Neural cell (in vitro differentiated cells): ENCODE measurements at regions not wholly inside any gene's neighbourhood (a gene's known extent, or its start where the extent isn't known, plus 50 kb on each side); places are given as distances from the start of the nearest gene placed in this dataset.

ENCODE experiments used
- H2AFZ ChIP-seq: fragments of 200-600, 300-800 bp; sonication (generic), shearing (Covaris generic); 2 replicates; pipeline ENCODE4 v1.6.0; 2014; ENCODE audit warnings: low read depth, mild to moderate bottlenecking, antibody characterized with exemption, low read length, moderate library complexity
- H3F3A ChIP-seq: fragments of 200-600 bp; shearing (Covaris generic); 2 replicates; pipeline ENCODE4 v1.6.1; 2016; ENCODE audit warnings: mild to moderate bottlenecking, moderate library complexity, mixed read lengths, antibody characterized with exemption, low read length; ENCODE audit not compliant: insufficient read depth, poor library complexity, severe bottlenecking
- H3K27ac ChIP-seq: fragments of 200-600, 300-800 bp; sonication (generic), shearing (Covaris generic); 2 replicates; pipeline ENCODE4 v1.5.1; 2014; ENCODE audit warnings: mild to moderate bottlenecking, low read length, moderate library complexity
- H3K27me3 ChIP-seq: fragments of 300-800, 200-600 bp; sonication (generic), shearing (Covaris generic); 2 replicates; pipeline ENCODE4 v1.6.0; 2014; ENCODE audit warnings: mild to moderate bottlenecking, low read depth, low read length, moderate library complexity; ENCODE audit not compliant: insufficient read depth
- H3K36me3 ChIP-seq: fragments of 300-800, 200-600 bp; sonication (generic), shearing (Covaris generic); 2 replicates; pipeline ENCODE4 v1.5.1; 2014; ENCODE audit warnings: mild to moderate bottlenecking, antibody characterized with exemption, low read length, moderate library complexity; ENCODE audit not compliant: insufficient read depth
- H3K4me2 ChIP-seq: fragments of 300-800, 200-600 bp; sonication (generic), shearing (Covaris generic); 2 replicates; pipeline ENCODE4 v1.6.0; 2014; ENCODE audit warnings: mild to moderate bottlenecking, low read length
- H3K4me3 ChIP-seq: fragments of 300-800, 200-600 bp; sonication (generic), shearing (Covaris generic); 2 replicates; pipeline ENCODE4 v1.5.1; 2014; ENCODE audit warnings: mild to moderate bottlenecking, low read length, moderate library complexity
- H3K79me2 ChIP-seq: fragments of 200-600 bp; shearing (Covaris generic); replicated peaks from 2 replicates; pipeline ENCODE4 v1.6.0; 2014; ENCODE audit warnings: mild to moderate bottlenecking, low read length, moderate library complexity; ENCODE audit not compliant: insufficient read depth
- H3K9ac ChIP-seq: fragments of 300-800, 200-600 bp; sonication (generic), shearing (Covaris generic); 2 replicates; pipeline ENCODE4 v1.6.1; 2016; ENCODE audit warnings: mild to moderate bottlenecking, low read length, mixed read lengths
- H3K9me2 ChIP-seq: fragments of 200-600 bp; shearing (Covaris generic); 2 replicates; pipeline ENCODE4 v1.6.1; 2016; ENCODE audit warnings: mild to moderate bottlenecking, low read length, mixed read lengths; ENCODE audit not compliant: insufficient read depth
- H3K9me3 ChIP-seq: fragments of 200-600, 300-800 bp; sonication (generic), shearing (Covaris generic); 2 replicates; pipeline ENCODE4 v1.6.1; 2016; ENCODE audit warnings: mild to moderate bottlenecking, mixed run types, low read length, moderate library complexity, mixed read lengths
- H4K20me1 ChIP-seq: fragments of 200-600 bp; shearing (Covaris generic); 2 replicates; pipeline ENCODE4 v1.6.1; 2016; ENCODE audit warnings: mild to moderate bottlenecking, mixed run types; ENCODE audit not compliant: insufficient read depth
- EP300 ChIP-seq: fragments of 450-650 bp; conservative IDR thresholded peaks from 2 replicates; pipeline ENCODE4 v1.6.1; 2014; ENCODE audit warnings: antibody characterized with exemption, mild to moderate bottlenecking, moderate library complexity; ENCODE audit not compliant: poor library complexity, severe bottlenecking
- EZH2 ChIP-seq: fragments of 200-600, 300-800 bp; shearing (Covaris generic), sonication (generic); IDR thresholded peaks from 2 replicates; pipeline ENCODE4 v1.6.1; 2014; ENCODE audit warnings: antibody characterized with exemption, low read length, borderline replicate concordance, mild to moderate bottlenecking; ENCODE audit not compliant: insufficient read depth, poor library complexity, severe bottlenecking
- MXI1 ChIP-seq: fragments of 450-650 bp; conservative IDR thresholded peaks from 2 replicates; pipeline ENCODE4 v1.6.1; 2014; ENCODE audit warnings: antibody characterized with exemption, mild to moderate bottlenecking; ENCODE audit not compliant: poor library complexity, severe bottlenecking
- POLR2AphosphoS5 ChIP-seq: IDR thresholded peaks from 2 replicates; pipeline ENCODE4 v1.6.1; 2012
- RAD21 ChIP-seq: fragments of 450-650 bp; conservative IDR thresholded peaks from 2 replicates; pipeline ENCODE4 v1.6.1; 2014; ENCODE audit warnings: antibody characterized with exemption, mild to moderate bottlenecking, moderate library complexity
- SMC3 ChIP-seq: fragments of 450-650 bp; conservative IDR thresholded peaks from 2 replicates; pipeline ENCODE4 v1.6.1; 2014; ENCODE audit warnings: antibody characterized with exemption, mild to moderate bottlenecking, moderate library complexity; ENCODE audit not compliant: poor library complexity
- TAF1 ChIP-seq: IDR thresholded peaks from 2 replicates; pipeline ENCODE4 v1.6.1; 2012; ENCODE audit warnings: low read depth
- TF ChIP-seq, protein P1 (sequence below): IDR thresholded peaks from 2 replicates; pipeline ENCODE4 v1.6.1; 2012; ENCODE audit warnings: borderline replicate concordance
- TF ChIP-seq, protein P2 (sequence below): fragments of 450-650 bp; IDR thresholded peaks from 2 replicates; pipeline ENCODE4 v1.5.1; 2014; ENCODE audit warnings: antibody characterized with exemption, mild to moderate bottlenecking, moderate library complexity; ENCODE audit not compliant: poor library complexity, severe bottlenecking

DNA sequence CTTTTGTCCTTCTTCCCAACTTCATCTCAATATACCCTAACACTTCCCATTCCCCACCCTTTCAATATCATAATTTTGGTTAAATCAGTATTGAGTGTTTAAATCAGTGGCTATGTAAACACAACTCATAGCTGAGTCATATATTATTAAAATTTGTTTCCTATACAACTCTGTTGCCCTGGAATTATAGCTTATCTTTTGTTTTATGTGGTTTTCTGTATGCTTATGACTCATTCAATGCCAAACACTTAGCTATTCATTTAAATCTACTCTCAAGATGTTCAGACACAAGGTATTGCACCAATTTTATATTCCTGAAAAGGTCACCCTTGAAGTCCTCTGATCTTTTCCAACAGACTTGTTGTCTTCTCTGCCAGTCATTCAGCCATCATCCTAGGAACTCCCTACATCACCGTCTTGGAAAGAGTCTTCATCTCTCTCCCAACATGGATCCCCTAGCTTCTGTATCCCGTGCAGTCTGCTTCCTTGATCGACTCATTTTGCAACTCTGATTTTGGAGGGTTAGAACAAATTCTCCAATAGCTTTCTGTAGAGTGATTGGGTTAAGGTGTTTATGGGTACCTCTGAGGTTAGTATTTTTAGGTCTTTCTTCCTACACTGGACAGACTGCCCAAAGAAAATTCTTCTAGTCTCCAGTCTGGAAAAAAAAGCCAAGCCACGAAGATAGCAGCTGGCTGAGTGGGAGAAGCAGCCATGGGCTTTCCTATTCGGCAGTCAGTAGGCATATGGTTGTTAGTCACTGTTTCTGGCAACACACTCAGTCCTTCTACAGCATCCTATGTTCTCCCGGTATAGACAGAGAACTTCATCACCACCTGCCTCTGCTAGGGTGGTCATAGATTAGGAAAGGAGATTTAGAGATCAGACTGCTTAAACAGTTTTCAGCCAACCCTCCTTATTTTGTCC, 102.1 kb downstream of the CRPPA start:
- H3K27ac ChIP-seq, result no peak overlapping the region
- no peaks in the 10 kb centered on the region for H4K20me1 ChIP-seq
- no peak overlapping the region for H3K9ac ChIP-seq
- no peaks in the 10 kb centered on the region for H3K27me3 ChIP-seq
- TF ChIP-seq, protein P1, sequence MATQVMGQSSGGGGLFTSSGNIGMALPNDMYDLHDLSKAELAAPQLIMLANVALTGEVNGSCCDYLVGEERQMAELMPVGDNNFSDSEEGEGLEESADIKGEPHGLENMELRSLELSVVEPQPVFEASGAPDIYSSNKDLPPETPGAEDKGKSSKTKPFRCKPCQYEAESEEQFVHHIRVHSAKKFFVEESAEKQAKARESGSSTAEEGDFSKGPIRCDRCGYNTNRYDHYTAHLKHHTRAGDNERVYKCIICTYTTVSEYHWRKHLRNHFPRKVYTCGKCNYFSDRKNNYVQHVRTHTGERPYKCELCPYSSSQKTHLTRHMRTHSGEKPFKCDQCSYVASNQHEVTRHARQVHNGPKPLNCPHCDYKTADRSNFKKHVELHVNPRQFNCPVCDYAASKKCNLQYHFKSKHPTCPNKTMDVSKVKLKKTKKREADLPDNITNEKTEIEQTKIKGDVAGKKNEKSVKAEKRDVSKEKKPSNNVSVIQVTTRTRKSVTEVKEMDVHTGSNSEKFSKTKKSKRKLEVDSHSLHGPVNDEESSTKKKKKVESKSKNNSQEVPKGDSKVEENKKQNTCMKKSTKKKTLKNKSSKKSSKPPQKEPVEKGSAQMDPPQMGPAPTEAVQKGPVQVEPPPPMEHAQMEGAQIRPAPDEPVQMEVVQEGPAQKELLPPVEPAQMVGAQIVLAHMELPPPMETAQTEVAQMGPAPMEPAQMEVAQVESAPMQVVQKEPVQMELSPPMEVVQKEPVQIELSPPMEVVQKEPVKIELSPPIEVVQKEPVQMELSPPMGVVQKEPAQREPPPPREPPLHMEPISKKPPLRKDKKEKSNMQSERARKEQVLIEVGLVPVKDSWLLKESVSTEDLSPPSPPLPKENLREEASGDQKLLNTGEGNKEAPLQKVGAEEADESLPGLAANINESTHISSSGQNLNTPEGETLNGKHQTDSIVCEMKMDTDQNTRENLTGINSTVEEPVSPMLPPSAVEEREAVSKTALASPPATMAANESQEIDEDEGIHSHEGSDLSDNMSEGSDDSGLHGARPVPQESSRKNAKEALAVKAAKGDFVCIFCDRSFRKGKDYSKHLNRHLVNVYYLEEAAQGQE, result no peak
- TF ChIP-seq EP300 (no peak), POLR2AphosphoS5 (no peak), TAF1 (no peak), MXI1 (no peak), SMC3 (no peak), EZH2 (no peak), RAD21 (no peak)
- TF ChIP-seq, protein P2, sequence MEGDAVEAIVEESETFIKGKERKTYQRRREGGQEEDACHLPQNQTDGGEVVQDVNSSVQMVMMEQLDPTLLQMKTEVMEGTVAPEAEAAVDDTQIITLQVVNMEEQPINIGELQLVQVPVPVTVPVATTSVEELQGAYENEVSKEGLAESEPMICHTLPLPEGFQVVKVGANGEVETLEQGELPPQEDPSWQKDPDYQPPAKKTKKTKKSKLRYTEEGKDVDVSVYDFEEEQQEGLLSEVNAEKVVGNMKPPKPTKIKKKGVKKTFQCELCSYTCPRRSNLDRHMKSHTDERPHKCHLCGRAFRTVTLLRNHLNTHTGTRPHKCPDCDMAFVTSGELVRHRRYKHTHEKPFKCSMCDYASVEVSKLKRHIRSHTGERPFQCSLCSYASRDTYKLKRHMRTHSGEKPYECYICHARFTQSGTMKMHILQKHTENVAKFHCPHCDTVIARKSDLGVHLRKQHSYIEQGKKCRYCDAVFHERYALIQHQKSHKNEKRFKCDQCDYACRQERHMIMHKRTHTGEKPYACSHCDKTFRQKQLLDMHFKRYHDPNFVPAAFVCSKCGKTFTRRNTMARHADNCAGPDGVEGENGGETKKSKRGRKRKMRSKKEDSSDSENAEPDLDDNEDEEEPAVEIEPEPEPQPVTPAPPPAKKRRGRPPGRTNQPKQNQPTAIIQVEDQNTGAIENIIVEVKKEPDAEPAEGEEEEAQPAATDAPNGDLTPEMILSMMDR, result no peak
- no peaks in the 10 kb centered on the region for H3K36me3 ChIP-seq
- no peaks in the 10 kb centered on the region for H3F3A ChIP-seq
- no peaks in the 10 kb centered on the region for H3K9me3 ChIP-seq
- no peak overlapping the region for H3K4me3 ChIP-seq
- H3K9me2 ChIP-seq, result no peaks in the 10 kb centered on the region
- H3K79me2 ChIP-seq, result no peaks in the 10 kb centered on the region
- no peak overlapping the region for H3K4me2 ChIP-seq
- no peak overlapping the region for H2AFZ ChIP-seq

DNA sequence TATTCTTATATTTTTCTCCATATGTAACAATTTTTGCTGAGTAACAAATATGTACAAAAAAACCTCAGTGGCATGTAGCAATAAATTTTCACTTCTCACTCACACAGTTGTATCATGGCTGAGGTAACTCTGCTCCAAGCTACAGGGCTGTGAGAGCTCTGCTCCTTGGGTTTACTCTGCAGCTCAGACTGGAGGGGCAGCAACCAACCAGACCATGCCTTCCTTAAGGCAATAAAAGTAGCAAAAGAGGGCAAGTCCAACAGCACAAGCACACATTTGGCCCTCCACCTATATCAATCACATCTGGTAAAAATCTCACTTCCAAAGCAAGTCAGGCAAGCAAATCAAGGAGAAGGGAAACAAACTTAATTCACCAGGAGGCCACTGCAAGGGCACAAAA, 102.9 kb downstream of the CRPPA start:
- H3K4me2 ChIP-seq, result no peak overlapping the region
- no peak overlapping the region for H2AFZ ChIP-seq
- no peak overlapping the region for H3K4me3 ChIP-seq
- no peak overlapping the region for H3K9ac ChIP-seq
- H4K20me1 ChIP-seq, result no peaks in the 10 kb centered on the region
- no peaks in the 10 kb centered on the region for H3K27me3 ChIP-seq
- H3K79me2 ChIP-seq, result no peaks in the 10 kb centered on the region
- TF ChIP-seq TAF1 (no peak), SMC3 (no peak), EP300 (no peak), EZH2 (no peak), POLR2AphosphoS5 (no peak), RAD21 (no peak), MXI1 (no peak)
- TF ChIP-seq, protein P2, result no peak
- TF ChIP-seq, protein P1, result no peak
- H3K9me3 ChIP-seq, result no peaks in the 10 kb centered on the region
- no peak overlapping the region for H3K27ac ChIP-seq
- H3K9me2 ChIP-seq, result no peaks in the 10 kb centered on the region
- no peaks in the 10 kb centered on the region for H3F3A ChIP-seq
- H3K36me3 ChIP-seq, result no peaks in the 10 kb centered on the region
